Stimulated activated CD4-positive, alpha-beta T cell treated with anti-CD3 and anti-CD28 coated beads, Interleukin-2, amount 100 ng/mL, for 4 hours (primary cell): ENCODE measurements at regions not wholly inside any gene's neighbourhood (a gene's known extent, or its start where the extent isn't known, plus 50 kb on each side); places are given as distances from the start of the nearest gene placed in this dataset.

Experiments
- DNase-seq: peaks from one replicate; pipeline ENCODE4 v3.0.0-alpha.2; 2020; ENCODE audit warnings: low read depth

DNA sequence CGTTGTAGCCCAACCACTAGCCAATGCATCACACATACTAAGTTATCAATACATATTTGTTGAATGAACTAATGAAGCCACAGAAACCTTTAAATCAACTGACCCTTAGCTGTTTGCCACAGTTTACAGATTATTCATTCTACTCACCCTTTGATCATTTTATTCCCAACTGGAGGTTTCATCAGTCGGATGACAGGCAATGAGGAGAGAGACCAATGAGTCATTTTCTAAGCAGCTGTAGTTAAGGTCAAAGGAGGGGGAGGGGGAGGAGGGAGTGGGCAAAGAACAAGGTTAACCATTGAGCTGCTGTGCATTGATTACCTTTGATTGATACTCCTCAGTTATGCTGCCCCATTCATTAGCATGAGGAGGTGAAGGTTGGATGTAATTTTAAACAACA lies 469.5 kb downstream of the VRK1 start:
- no peak for DNase-seq

DNA sequence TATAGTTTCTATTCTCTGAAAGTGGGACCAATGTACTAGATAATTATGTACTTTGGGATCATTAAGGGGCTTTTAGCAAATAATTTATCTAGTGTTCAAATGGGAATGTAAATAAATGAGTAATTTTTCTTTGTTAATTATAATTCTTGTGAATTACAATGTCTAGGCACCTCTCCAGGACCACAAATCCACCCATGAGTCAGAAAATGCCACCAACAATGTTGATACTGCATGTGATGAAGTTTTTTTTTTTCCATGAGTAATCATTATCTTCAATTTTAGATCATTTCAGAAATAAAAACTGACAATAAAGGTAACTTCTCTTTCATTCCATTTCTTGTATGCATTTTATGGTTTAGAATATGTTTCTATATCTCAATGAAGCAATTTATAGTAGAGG lies 470.3 kb downstream of the VRK1 start:
- no peak for DNase-seq

DNA sequence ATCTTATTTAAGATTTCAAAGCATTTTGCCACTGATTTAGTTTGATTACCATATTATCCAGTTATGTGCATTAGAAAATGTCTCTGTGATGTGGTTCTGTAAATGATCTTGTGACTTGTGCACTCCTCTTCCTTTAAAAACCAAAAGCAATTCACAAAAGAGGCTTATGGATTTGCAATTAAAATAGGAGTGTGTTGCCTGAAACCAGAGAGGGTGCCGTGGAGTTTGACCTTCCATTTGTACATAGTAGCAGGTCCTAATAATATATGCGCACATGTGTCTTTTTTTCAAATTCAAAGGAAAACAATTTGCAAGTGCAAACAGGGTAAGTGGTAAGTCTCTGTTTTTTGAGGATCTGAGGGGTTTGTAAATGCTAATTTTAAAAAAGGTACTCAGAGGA lies 470.9 kb downstream of the VRK1 start:
- no peak for DNase-seq

DNA sequence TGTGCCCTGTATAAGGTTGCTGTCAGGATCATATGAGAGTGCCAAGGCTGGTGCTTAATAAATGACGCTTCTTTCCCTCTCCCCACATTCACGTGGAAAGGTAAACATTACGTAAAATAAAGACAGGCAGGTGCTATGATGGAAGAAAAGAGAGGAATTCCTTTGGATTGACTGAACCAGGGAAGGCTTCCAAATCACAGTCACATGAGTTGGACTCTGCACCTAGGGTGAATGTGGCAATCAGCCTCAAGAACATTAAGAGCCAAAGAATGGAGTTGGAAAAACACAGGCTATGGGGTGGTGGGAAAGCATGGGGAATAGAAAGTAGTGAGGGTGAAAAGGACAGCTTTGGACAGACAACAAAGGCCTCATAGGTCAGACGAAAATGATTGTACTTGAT lies 473.1 kb downstream of the VRK1 start:
- DNase-seq = no peak

DNA sequence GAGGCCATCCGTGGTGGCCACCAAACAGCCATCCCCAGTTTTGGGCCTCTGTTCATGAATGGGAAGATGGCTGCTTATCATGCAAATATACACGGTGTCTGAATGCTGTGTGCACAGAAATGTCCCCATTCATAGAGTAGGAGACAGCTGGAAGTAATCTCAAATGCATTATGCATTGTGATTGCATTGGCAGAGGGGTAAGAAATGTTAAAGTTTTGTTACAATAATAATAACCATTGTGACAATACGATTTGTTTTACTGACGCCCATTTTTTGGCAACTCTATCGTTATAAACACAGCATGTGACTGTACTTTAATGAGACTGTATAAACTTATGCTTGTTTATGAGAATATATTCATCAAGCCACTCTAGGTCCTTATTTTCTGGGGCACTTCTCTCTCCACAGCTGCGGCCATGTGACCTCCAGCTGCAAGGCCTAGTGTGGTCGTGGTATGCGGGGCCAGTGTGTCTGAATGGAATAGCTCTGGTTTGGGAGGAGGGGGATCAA lies 474.3 kb downstream of the VRK1 start:
- no peak for DNase-seq

DNA sequence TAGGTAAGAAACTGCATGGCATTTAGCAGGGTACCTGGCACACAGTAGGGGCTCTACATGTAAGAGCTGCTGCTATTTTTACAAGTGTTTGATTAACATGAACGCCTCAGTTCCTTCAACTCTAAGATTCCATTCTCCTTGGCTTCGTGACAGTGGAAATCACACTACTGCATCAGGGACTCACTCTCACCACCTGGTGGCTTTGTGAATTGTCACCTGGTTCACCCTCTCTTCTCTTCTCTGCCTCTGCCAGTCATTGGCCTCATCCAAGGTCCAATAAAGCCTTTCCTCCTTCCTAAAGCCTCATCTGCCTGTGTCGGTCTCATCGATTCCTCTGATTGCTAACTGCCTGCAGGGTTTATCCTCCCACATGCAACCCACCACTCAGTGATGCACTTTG lies 476.4 kb downstream of the VRK1 start:
- DNase-seq = no peak

GRCh38 chr14:97274626-97275025 lies 477.4 kb downstream of the VRK1 start:
- no peak for DNase-seq

GRCh38 chr14:97275276-97275675 lies 478.1 kb downstream of the VRK1 start:
- no peak for DNase-seq

DNA sequence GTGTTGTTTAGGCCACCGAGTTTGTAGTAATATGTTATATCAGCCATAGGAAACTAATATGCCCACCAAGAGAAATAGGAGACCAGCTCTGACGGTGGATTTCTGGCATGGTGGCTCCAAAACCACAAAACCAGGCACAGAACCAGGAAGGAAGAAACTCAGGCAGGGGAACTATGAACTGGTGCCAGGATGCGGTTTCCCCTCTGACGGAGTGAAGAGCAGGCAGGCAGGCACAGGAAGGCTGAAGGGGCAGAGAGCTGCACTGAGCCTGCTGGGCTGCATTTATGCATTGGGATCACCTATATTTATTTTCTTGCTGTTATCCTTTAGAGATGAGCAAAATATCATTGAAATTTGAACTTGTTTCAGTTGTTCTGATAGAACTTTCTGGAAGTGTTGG lies 479.4 kb downstream of the VRK1 start:
- DNase-seq = no peak

DNA sequence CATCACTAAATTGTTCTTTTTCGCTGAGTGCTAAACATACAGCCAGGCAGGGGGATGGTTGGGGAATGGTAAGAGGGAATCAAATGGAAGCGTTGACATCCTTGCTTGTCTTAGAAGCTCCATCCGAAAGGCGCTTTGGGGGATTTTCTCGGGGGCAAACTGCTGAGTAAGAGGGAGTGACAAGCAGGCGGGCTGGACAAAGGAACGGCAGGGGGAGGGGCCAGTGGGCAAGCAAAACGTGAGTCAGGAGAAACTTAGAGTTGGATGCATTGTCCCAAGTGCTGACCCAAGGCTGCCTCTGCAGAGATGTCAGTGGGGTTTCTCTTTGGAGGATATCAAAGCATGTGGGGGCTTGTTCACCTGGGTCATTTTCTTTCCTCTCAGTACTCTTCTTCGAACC lies 480.5 kb downstream of the VRK1 start:
- DNase-seq = no peak

GRCh38 chr14:97280526-97280925 lies 483.3 kb downstream of the VRK1 start:
- no peak for DNase-seq

- no peak for DNase-seq
Observed at GRCh38 chr14:97281741-97282140, 484.6 kb downstream of the VRK1 start.

DNA sequence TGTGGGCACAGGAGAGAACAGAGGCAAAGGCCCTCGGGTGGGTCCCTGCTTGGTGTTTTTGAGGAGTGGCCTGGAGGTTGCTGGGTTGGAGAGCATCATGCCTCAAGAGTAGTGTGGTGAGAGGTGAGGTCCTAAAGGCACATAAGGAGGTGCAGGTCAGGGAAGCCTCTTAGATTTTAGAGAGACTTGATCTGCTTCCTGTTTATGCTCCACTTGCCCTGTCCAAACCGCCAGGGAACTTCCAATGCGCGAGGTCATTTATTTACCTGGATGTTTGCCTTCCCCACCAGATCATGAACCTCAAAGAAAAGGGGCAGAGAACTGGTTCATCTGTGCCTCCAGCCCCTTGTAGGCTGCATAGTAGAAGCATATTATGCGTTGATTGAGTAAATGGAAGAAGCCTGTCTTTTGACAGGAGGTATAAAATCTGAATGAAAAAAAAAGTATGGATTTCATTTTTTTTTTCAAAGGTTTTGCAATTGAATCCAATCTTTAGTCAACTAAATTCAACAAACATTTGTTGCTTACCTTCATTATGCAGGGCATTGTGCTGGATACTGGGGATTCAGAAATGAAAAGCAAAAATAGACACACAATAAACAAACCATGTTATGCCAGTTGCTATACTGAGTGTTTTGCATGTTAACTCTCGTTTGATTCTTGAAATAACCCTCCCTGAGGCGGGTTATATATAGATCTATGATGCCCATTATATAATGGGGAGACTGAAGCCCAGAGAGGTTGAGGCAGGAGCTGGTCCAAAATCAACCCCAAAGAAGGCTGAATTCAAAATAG lies 485.2 kb downstream of the VRK1 start:
- DNase-seq = no peak

DNA sequence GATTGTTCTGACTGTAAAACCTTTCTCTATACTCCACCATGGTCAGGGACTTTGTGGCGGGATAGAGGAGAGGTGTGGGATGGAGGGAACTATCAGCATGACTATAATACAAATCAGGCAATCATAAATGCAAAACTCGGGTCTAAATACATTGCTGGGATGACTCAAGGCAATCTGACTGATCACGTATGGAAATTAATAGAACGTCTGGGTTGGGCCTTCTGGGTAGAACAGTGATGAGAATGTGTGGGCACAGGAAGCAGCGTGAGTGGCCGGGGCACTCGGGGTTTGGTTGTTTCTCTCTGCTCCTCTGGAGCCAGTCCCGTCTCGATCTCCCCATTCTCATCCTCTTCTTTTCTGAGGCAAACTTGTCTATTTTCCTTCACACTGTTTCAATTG lies 485.8 kb downstream of the VRK1 start:
- no peak for DNase-seq

- no peak for DNase-seq
Observed at GRCh38 chr14:97283426-97283825, 486.2 kb downstream of the VRK1 start.

GRCh38 chr14:97283841-97284240 lies 486.7 kb downstream of the VRK1 start:
- DNase-seq = no peak

- DNase-seq = no peak
Observed at GRCh38 chr14:97287956-97288355, 490.8 kb downstream of the VRK1 start.

DNA sequence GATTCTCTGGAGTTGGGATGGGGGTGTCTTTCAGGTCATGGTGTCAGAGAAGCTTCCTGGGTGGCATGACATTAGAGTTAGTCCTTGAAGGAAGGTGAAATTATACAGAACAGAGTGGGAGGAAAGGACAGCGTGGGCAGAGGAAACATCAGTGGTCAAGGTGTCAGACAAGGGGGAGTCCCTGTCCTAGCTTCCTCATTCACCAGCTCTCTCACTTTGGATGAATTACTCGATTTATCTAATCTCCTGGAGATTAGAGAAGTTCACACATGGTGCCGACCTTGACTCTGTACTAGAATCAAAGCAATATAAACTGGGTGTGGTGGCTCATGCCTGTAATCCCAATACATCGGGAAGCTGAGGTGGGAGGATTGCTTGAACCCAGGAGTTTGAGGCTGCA lies 492.9 kb downstream of the VRK1 start:
- no peak for DNase-seq

GRCh38 chr14:97290977-97291376 lies 493.8 kb downstream of the VRK1 start:
- DNase-seq = no peak

- DNase-seq = no peak
Observed at GRCh38 chr14:97293659-97294058, 496.5 kb downstream of the VRK1 start.

- no peak for DNase-seq
Observed at GRCh38 chr14:97295108-97295710, 498.0 kb downstream of the VRK1 start.

GRCh38 chr14:97296176-97296575 lies 499.0 kb downstream of the VRK1 start:
- no peak for DNase-seq

GRCh38 chr14:97297100-97297499 lies 499.9 kb downstream of the VRK1 start:
- DNase-seq = no peak

DNA sequence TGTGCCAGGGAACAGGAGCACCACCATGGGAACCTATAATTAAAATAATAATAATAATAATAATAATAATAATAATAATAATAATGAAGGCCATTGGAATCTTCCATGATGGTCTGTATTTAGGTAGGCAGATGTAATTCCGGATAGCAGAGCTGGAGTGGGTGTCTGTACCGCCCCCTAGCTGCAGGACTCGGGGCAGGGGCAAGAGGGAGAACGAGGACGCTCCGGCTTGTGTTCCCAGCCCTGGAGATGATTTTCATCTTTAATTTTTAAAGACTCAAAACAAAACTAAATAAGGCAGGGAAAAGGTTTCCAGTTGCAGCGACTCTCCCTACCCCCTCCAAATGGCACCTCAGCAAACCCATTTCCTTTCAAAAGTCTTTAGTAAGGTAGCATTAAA lies 501.1 kb downstream of the VRK1 start:
- no peak for DNase-seq
